GM12891 (cell line): ENCODE measurements at regions not wholly inside any gene's neighbourhood (a gene's known extent, or its start where the extent isn't known, plus 50 kb on each side); places are given as distances from the start of the nearest gene placed in this dataset.

Experiments
- POLR2A ChIP-seq: IDR thresholded peaks from 2 replicates; pipeline ENCODE4 v1.6.1; 2011; ENCODE audit warnings: low read depth, low read length, control low read depth
- POLR2AphosphoS5 ChIP-seq: IDR thresholded peaks from 2 replicates; pipeline ENCODE4 v1.6.1; 2011; ENCODE audit warnings: low read depth, low read length, control low read depth

- TF ChIP-seq POLR2A (no peak), POLR2AphosphoS5 (no peak)
These were observed 91.7 kb upstream of the B3GAT2 start for GRCh38 chr6:71048320-71049164.
